ENCODE measurements at regions not wholly inside any gene's neighbourhood (a gene's known extent, or its start where the extent isn't known, plus 50 kb on each side); places are given as distances from the start of the nearest gene placed in this dataset.

- TF ChIP-seq, protein P1, sequence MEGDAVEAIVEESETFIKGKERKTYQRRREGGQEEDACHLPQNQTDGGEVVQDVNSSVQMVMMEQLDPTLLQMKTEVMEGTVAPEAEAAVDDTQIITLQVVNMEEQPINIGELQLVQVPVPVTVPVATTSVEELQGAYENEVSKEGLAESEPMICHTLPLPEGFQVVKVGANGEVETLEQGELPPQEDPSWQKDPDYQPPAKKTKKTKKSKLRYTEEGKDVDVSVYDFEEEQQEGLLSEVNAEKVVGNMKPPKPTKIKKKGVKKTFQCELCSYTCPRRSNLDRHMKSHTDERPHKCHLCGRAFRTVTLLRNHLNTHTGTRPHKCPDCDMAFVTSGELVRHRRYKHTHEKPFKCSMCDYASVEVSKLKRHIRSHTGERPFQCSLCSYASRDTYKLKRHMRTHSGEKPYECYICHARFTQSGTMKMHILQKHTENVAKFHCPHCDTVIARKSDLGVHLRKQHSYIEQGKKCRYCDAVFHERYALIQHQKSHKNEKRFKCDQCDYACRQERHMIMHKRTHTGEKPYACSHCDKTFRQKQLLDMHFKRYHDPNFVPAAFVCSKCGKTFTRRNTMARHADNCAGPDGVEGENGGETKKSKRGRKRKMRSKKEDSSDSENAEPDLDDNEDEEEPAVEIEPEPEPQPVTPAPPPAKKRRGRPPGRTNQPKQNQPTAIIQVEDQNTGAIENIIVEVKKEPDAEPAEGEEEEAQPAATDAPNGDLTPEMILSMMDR (IDR thresholded peaks at IDR 0.05), result no peak
- no peak for TF ChIP-seq POLR2A (IDR thresholded peaks at IDR 0.05)
Observed at GRCh38 chr11:19391026-19391425, 150.3 kb upstream of the E2F8 start.

Data from esophagus squamous epithelium (tissue), 4 donors.